ENCODE measurements at regions not wholly inside any gene's neighbourhood (a gene's known extent, or its start where the extent isn't known, plus 50 kb on each side); places are given as distances from the start of the nearest gene placed in this dataset.

GRCh38 chr5:136527311-136527710 is 162.0 kb upstream of the TRPC7 start:
- CTCF ChIA-PET, result interaction anchor here (1.1 kb wide), 1 partner anchor 8 kb away, joined by 3 read pairs; no protein-coding TSS in a partner anchor
- DNase-seq, result no peak
- Histone ChIP-seq H4K5ac (ENCODE audit: low read depth, low read length) (no peak overlapping the region), H4K20me1 (ENCODE audit: insufficient read depth, low read length) (no peaks in the 10 kb centered on the region), H3K23ac (ENCODE audit: low read depth, low read length) (no peak overlapping the region), H3K27ac (ENCODE audit: insufficient read depth, low read length) (no peak overlapping the region), H3K9me1 (ENCODE audit: insufficient read depth, low read length) (no peaks in the 10 kb centered on the region), H3K36me3 (ENCODE audit: control insufficient read depth, insufficient read depth, low read length) (no peaks in the 10 kb centered on the region), H3K4me1 (ENCODE audit: control insufficient read depth, insufficient read depth, low read length) (no peaks in the 10 kb centered on the region), H2BK5ac (ENCODE audit: low read depth, low read length, poor library complexity, severe bottlenecking) (no peak overlapping the region), H3K79me1 (ENCODE audit: low read depth in 1 of 2, low read length in 2 of 2) (no peaks in the 10 kb centered on the region), H3K9me3 (ENCODE audit: control insufficient read depth, insufficient read depth, low read length) (no peaks in the 10 kb centered on the region; the same call in 1 of the 2 replicates), H3K14ac (replicated peaks; ENCODE audit: low read depth, low read length) (no peak overlapping the region), H3K9ac (ENCODE audit: low read depth, low read length) (no peak overlapping the region), H2AK5ac (ENCODE audit: low read depth, low read length) (no peak overlapping the region), H4K91ac (ENCODE audit: insufficient read depth, low read depth, low read length) (no peak overlapping the region), H2AFZ (replicated peaks; ENCODE audit: low read length, poor library complexity) (no peak overlapping the region), H3K4ac (ENCODE audit: low read depth, low read length) (no peak overlapping the region), H2BK20ac (ENCODE audit: low read depth, low read length) (no peak overlapping the region), H3K27me3 (ENCODE audit: control insufficient read depth, insufficient read depth, low read length) (no peaks in the 10 kb centered on the region), H3K56ac (ENCODE audit: extremely low read depth, insufficient read depth, low read length) (no peak overlapping the region), H3K4me2 (ENCODE audit: low read depth, low read length) (no peak overlapping the region), H2BK15ac (ENCODE audit: low read depth, low read length) (no peak overlapping the region), H3K4me3 (ENCODE audit: insufficient read depth, low read depth, low read length) (no peak overlapping the region), H2AK9ac (replicated peaks; ENCODE audit: low read depth, low read length, poor library complexity) (no peak overlapping the region), H3K18ac (ENCODE audit: low read depth, low read length) (no peak overlapping the region), H4K8ac (ENCODE audit: low read depth in 2 of 2, low read length in 2 of 2) (no peak overlapping the region), H2BK120ac (ENCODE audit: low read depth, low read length) (no peak overlapping the region)
- in situ Hi-C loops (cut with MboI; ENCODE audit: low sequenced_read_pairs) (no loop called here), dilution Hi-C loops (cut with HindIII; ENCODE audit: low sequenced_read_pairs, unreplicated experiment) (no loop called here), intact Hi-C loops (cut with micrococcal nuclease) (no loop called here)
- BruUV-seq (replicated peaks), result no TSS peak
- TF ChIP-seq POLR2A (IDR thresholded peaks at IDR 0.05; ENCODE audit: low read depth, low read length) (no peak), ELK1 (IDR thresholded peaks at IDR 0.05; ENCODE audit: borderline replicate concordance, low read depth, low read length) (no peak), CTCF (conservative IDR thresholded peaks at IDR 0.05; ENCODE audit: low read depth, low read length) (no peak), CHD1 (IDR thresholded peaks at IDR 0.05; ENCODE audit: low read depth, low read length) (no peak), RFX5 (IDR thresholded peaks at IDR 0.05; ENCODE audit: low read depth, low read length) (no peak), SMC3 (IDR thresholded peaks at IDR 0.05; ENCODE audit: low read depth, low read length) (no peak)
- ATAC-seq (ENCODE audit: low read depth), result no peak
- WGBS, 2 experiments (ENCODE audit: extremely low coverage in 2 of 2, insufficient read length in 1 of 2), result no CpG with 5 or more reads among the region's 4 CpGs
- POLR2A ChIA-PET (ENCODE audit: unreplicated experiment), result no interaction called here

All from IMR-90 (cell line).